ENCODE measurements at regions not wholly inside any gene's neighbourhood (a gene's known extent, or its start where the extent isn't known, plus 50 kb on each side); places are given as distances from the start of the nearest gene placed in this dataset.

- in situ Hi-C loops (cut with MboI; ENCODE audit: low pct_unique_long_range_greater_than_20kb, low sequenced_read_pairs) = no loop called here
Measured at GRCh38 chrX:129227366-129227765, 295.9 kb downstream of the SMARCA1 start.

GRCh38 chrX:129193357-129193756 lies 329.9 kb downstream of the SMARCA1 start:
- no peak for DNase-seq
- in situ Hi-C loops (cut with MboI; ENCODE audit: low pct_unique_long_range_greater_than_20kb, low sequenced_read_pairs) = no loop called here

More at GRCh38 chrX:129227366-129227765, 295.9 kb downstream of the SMARCA1 start:
- DNase-seq = no peak

GRCh38 chrX:129188231-129188630 lies 335.1 kb downstream of the SMARCA1 start:
- no peak for DNase-seq
- in situ Hi-C loops (cut with MboI; ENCODE audit: low pct_unique_long_range_greater_than_20kb, low sequenced_read_pairs) = no loop called here

GRCh38 chrX:129176710-129177109 lies 346.6 kb downstream of the SMARCA1 start:
- in situ Hi-C loops (cut with MboI; ENCODE audit: low pct_unique_long_range_greater_than_20kb, low sequenced_read_pairs) = no loop called here
- no peak for DNase-seq

- in situ Hi-C loops (cut with MboI; ENCODE audit: low pct_unique_long_range_greater_than_20kb, low sequenced_read_pairs) = no loop called here
- no peak for DNase-seq
Measured at GRCh38 chrX:129161108-129161507, 362.2 kb downstream of the SMARCA1 start.

- no peak for DNase-seq
- in situ Hi-C loops (cut with MboI; ENCODE audit: low pct_unique_long_range_greater_than_20kb, low sequenced_read_pairs) = no loop called here
Measured at GRCh38 chrX:129158505-129158904, 364.8 kb downstream of the SMARCA1 start.

- in situ Hi-C loops (cut with MboI; ENCODE audit: low pct_unique_long_range_greater_than_20kb, low sequenced_read_pairs) = no loop called here
- no peak for DNase-seq
Measured at GRCh38 chrX:129145840-129146272, 377.4 kb downstream of the SMARCA1 start.

GRCh38 chrX:129145385-129145784 lies 377.9 kb downstream of the SMARCA1 start:
- no peak for DNase-seq
- in situ Hi-C loops (cut with MboI; ENCODE audit: low pct_unique_long_range_greater_than_20kb, low sequenced_read_pairs) = no loop called here

- in situ Hi-C loops (cut with MboI; ENCODE audit: low pct_unique_long_range_greater_than_20kb, low sequenced_read_pairs) = no loop called here
- DNase-seq = no peak
Measured at GRCh38 chrX:129144172-129145038, 378.9 kb downstream of the SMARCA1 start.

- DNase-seq = no peak
- in situ Hi-C loops (cut with MboI; ENCODE audit: low pct_unique_long_range_greater_than_20kb, low sequenced_read_pairs) = no loop called here
Measured at GRCh38 chrX:129139837-129140598, 383.3 kb downstream of the SMARCA1 start.

GRCh38 chrX:129125122-129125914 lies 398.0 kb downstream of the SMARCA1 start:
- DNase-seq = no peak
- in situ Hi-C loops (cut with MboI; ENCODE audit: low pct_unique_long_range_greater_than_20kb, low sequenced_read_pairs) = no loop called here

GRCh38 chrX:129123795-129124194 lies 399.5 kb downstream of the SMARCA1 start:
- DNase-seq = no peak
- in situ Hi-C loops (cut with MboI; ENCODE audit: low pct_unique_long_range_greater_than_20kb, low sequenced_read_pairs) = no loop called here

- DNase-seq = no peak
- in situ Hi-C loops (cut with MboI; ENCODE audit: low pct_unique_long_range_greater_than_20kb, low sequenced_read_pairs) = no loop called here
Measured at GRCh38 chrX:129116676-129117470, 406.4 kb downstream of the SMARCA1 start.

GRCh38 chrX:129115935-129116334 lies 407.4 kb downstream of the SMARCA1 start:
- in situ Hi-C loops (cut with MboI; ENCODE audit: low pct_unique_long_range_greater_than_20kb, low sequenced_read_pairs) = no loop called here
- no peak for DNase-seq

- in situ Hi-C loops (cut with MboI; ENCODE audit: low pct_unique_long_range_greater_than_20kb, low sequenced_read_pairs) = no loop called here
- DNase-seq = peak; percentile 56
Measured at GRCh38 chrX:129115104-129115503, 408.2 kb downstream of the SMARCA1 start.

GRCh38 chrX:129111081-129111798 lies 412.1 kb downstream of the SMARCA1 start:
- no peak for DNase-seq
- in situ Hi-C loops (cut with MboI; ENCODE audit: low pct_unique_long_range_greater_than_20kb, low sequenced_read_pairs) = no loop called here

- in situ Hi-C loops (cut with MboI; ENCODE audit: low pct_unique_long_range_greater_than_20kb, low sequenced_read_pairs) = no loop called here
- DNase-seq = no peak
Measured at GRCh38 chrX:129108936-129109335, 414.4 kb downstream of the SMARCA1 start.

- in situ Hi-C loops (cut with MboI; ENCODE audit: low pct_unique_long_range_greater_than_20kb, low sequenced_read_pairs) = no loop called here
- no peak for DNase-seq
Measured at GRCh38 chrX:129099207-129099606, 424.1 kb downstream of the SMARCA1 start.
